Stimulated activated CD4-positive, alpha-beta T cell treated with anti-CD3 and anti-CD28 coated beads, TNF-alpha, amount 100 ng/mL, for 4 hours (primary cell): ENCODE measurements at regions not wholly inside any gene's neighbourhood (a gene's known extent, or its start where the extent isn't known, plus 50 kb on each side); places are given as distances from the start of the nearest gene placed in this dataset.

Source experiments
- DNase-seq, 3 experiments: peaks; one replicate each; pipeline ENCODE4 v3.0.0-alpha.2; 2020; ENCODE audit warnings: low read depth in 3 of 3

DNA sequence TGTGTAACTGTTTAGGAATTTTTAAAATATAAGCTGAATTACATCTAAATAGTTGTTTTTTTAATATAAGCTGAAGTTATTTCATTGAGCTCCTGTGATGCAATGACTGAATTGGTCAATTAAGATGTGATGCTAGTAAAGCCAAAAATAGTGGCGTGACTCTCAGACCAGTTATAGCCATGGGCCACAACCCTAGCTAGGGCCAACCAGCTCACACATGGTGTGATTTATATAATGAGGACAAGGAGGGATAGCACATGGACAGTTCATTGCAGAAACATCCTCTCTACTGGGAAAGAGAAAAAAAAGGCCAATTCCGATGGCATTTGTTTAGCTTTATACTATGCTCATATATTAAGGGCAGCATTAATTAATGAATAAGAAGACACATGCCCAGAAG lies 119.3 kb upstream of the PROX1 start:
- no peak for DNase-seq

GRCh38 chr1:213871179-213871578 lies 116.6 kb upstream of the PROX1 start:
- no peak for DNase-seq

DNA sequence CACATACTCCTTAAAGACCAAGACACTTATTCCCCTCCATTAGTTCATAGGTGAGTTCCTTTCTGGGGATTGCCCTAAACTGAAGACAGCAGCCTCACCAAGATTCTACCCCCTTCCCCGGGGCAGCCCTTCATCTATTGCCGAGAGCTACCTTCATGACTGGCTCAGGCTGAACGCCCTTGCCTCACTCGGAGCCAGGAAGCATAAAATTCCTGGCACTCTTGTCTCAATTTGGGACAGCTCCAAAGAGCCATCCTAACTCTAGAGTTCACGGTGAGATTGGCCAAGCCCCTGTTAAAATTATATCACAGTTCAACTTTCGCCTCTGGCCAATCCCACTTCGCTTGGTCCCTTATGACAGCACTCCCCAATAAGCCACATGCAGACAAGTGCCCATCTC lies 113.0 kb upstream of the PROX1 start:
- no peak for DNase-seq

- DNase-seq, result no peak
These were observed 111.2 kb upstream of the PROX1 start for GRCh38 chr1:213876531-213876930.

DNA sequence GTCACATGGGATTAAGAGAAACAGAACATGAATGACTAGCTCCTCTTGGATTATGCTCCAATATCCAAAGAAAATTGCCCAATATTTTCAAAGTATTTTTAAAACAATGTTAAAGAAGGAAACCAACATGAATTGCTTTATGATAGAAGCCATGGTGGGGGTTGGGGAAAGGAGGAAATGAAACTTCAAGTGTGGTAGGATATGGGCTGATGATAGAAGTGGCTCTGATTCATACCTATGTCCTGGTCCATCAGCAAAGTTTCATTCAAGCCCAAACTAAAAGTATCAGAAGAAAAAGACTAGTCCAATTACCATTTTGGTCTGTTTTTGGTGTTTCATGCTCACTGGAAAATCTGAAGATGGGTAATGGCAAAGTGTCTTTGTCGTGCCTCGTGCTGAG lies 104.2 kb upstream of the PROX1 start:
- no peak for DNase-seq

GRCh38 chr1:213884402-213884801 lies 103.4 kb upstream of the PROX1 start:
- DNase-seq, result no peak

- DNase-seq, result no peak
These were observed 102.8 kb upstream of the PROX1 start for GRCh38 chr1:213884942-213885341.

- DNase-seq, result no peak
These were observed 99.9 kb upstream of the PROX1 start for GRCh38 chr1:213887842-213888241.

GRCh38 chr1:213891989-213892902 lies 95.5 kb upstream of the PROX1 start:
- DNase-seq, result no peak

DNA sequence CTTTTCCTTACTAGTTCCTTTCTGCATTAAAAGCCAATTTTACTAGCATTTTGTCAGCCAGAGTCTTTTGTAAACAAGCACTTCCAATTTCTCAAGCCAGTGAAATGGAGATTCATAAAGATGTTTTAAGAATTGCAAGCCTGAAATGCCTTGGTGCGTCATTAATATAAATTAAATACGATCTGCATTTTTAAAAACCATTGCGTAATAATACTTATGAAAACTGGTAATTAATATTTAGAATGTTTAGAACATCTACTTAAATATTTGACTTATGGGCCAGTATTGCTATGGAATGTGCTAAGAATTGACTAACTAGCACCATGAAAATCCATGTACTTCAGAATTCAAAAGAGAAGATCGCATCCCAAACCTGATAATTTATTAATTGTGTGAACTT lies 89.1 kb upstream of the PROX1 start:
- DNase-seq, result no peak

GRCh38 chr1:213899413-213899812 lies 88.4 kb upstream of the PROX1 start:
- DNase-seq, result no peak

DNA sequence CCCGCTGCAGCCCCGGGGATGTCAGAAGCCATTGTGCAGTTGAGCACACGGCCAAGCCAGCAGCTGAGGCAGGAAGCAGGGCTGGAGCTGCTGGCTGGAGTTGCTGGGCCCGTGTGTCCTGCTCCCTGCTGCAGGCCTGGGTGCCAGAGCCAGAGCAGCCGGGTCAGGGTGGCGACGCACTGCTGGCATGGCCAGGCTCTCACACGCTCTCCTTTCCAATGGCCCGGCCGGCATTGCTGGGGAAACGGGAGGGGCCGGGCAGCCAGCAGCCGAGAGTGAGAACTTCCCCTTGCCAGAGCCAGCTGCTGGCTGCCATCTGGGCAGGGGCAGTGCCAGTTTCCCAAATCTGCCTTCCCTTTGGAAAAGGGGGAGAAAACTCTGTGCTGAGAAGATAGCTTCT lies 82.4 kb upstream of the PROX1 start:
- DNase-seq, result no peak

DNA sequence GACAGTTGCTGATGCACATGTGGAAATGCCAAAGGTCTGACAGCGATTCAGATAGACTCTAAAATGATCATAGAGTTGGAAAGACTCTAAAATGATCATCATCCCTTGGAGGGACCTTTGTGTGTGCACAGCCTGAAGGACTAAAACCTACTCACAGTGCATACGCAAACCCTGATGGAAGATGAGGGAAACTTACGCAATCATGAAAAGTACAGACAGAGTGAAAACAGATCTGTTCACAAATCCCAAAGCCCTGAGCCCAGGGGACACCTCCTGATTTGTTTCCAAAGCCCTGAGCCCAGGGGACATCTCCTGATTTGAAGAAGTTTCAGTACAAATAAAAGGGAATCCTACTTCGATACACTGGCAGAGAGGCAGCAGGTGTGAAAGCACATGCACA lies 79.3 kb upstream of the PROX1 start:
- no peak for DNase-seq

DNA sequence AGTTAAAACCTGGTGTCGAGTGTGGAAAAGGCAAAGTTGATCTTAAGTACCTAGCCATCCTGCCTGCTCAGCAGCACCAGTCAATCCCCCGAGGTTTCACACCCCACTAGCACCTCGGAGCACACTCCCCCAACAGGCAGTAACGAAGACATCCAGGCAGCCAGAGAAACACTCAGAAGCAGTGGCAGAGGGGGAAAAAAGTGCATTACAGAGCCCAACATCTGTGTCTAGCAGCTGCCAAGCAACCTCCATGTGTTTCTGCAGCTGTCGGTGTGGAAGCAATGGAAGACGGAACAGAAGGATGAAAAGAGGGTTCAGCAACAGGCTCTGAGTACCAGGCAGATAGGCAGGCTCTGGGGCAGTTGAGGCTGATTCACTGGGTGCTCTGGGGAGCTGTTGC lies 73.4 kb upstream of the PROX1 start:
- no peak for DNase-seq

DNA sequence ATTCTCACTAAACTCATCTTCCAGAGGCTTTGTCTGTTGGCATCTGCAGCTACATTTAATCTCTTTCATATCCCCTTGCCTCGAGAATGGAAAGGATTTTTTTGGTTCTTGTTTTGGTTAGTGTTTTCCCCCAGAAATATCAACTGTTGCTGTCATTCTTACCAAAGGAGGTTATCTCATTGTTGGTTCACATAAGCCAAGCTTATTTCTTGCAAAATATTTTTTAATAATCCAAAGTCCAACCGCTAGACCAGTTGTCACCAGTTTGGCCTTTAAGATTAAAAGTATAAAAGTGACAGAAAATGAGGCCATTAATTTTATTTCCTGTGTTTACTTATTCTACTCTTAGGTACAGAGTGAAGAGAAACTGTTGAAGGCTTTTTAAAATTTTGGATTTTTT lies 66.5 kb upstream of the PROX1 start:
- DNase-seq, result no peak

DNA sequence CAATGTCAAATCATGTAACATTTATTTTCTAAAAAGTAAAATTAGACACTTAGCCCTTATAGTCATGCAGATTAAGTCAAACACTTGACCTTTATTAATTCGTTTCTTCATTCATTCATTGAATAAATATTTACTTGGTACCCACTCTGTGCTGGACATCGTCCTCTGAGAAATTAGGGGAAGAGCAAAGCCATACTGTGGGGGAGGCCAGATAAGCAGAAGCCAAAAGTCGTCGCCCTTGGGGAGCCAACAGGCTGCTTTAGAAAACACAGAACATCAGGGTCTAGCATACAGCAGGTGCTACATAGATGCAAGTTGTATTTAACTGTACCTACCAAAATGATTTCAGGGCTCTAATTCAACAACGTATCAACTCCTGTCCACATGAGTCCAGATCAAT lies 66.1 kb upstream of the PROX1 start:
- no peak for DNase-seq

- DNase-seq, result no peak
These were observed 62.1 kb upstream of the PROX1 start for GRCh38 chr1:213925531-213926182.

DNA sequence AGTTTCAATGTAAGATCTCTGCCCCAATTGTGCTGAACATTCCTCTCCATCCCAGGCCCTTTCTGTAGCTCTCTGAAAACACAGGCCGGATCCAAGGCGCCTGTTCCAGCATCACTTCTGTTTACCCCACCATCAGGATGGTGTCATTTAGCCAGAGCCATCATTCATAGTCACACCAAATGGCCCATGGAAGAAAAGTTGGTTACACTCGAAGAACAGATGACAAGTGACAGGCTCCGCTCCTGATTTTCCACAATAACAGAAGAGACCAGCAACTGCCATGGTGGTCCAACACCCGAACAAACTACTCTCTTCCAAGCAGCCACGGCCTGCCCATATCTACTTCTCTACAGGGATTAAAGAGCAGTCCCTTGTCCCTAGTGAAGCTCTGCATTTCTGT lies 59.9 kb upstream of the PROX1 start:
- DNase-seq, result no peak

DNA sequence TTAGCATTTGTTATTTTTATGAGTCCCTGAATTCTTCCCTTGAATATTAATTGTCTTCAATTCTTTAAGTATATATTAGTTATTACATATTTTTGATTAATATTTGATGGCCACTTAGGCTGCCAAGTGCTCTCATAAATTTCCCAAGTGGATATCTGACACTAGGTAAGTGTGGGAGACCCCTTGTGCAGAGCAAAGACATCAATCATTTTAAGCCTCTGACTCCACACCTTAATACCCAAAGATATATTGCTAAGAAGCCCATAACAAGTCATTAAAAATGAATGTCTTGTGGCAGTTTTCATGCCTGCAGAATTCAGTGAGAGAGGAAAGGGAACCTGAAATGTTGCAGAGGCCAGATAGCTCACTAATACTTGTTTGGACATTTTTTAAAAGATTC lies 58.4 kb upstream of the PROX1 start:
- DNase-seq, result no peak

DNA sequence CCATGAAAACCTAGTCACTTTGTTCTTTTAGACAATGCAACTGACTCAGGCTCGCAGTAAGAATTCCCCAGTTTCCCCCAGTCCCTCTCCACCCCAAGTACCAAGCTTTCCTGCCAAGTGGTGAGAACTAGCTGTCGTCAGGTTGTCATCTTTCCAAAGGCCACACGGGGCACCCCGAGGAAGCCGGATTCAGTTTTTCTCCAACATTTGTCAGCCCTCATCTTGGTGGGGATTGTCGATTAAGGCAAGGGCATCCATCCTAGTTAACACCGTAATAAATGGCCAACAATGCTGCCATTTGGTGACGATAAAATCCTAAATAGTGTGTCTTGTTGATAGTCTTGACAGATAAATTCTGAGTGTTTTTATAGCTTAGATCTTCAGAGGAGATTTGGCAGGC lies 55.9 kb upstream of the PROX1 start:
- DNase-seq, result no peak

DNA sequence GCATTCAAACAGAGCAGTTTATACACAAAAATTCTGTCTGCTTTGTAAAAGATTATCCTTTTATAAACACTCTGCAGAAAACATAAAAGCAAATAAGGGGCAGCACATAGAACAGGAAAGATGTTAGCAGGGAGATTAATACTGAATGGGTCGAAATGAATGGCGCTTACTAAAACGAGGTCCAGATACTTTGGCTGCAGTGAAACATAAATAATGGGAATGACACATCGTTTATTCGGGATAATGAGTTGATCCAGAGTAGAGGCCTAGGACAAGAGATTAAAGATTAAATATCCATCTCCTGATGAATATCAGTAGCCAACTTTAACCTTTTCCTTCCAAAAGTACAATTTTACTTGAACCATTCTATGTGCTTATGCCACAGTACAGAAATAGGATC lies 54.4 kb upstream of the PROX1 start:
- DNase-seq, result no peak

DNA sequence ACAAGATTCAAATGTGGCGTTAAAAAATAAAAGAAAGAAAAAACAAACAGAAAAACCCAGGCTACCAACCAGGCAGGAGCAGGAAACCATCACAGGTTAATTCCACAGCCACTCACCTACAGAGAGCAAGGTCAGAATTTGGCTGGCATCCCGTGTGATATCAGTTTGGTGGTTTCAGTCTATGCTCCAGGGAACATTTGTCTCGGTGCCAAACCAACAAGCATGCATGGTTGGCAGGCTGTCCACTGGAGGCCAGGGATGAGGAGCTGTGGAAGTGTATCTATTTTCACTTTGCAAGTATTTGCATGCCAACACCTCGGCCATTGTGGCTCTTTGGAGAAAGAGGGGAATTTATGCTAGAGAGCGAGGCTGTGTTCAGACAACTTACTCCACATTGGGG lies 53.1 kb upstream of the PROX1 start:
- DNase-seq, result no peak

GRCh38 chr1:213936571-213936970 lies 51.2 kb upstream of the PROX1 start:
- DNase-seq, result no peak
